Tibial artery (tissue), 4 donors: ENCODE measurements at regions not wholly inside any gene's neighbourhood (a gene's known extent, or its start where the extent isn't known, plus 50 kb on each side); places are given as distances from the start of the nearest gene placed in this dataset.

Experiments
- DNase-seq, 2 donors: peaks; one replicate each; pipeline ENCODE4 v3.0.0-alpha.2; 2019
- H3K27ac ChIP-seq, 2 donors: fragments of 200-600 bp; sonication (generic) in 1 of 2; 1 replicate in 1 of 2; 2 replicates in 1 of 2; pipeline ENCODE4 v1.5.1; 2018 to 2019; ENCODE audit warnings: mild to moderate bottlenecking in 1 of 2
- H3K27me3 ChIP-seq, 2 donors: fragments of 200-600 bp; sonication (generic) in 1 of 2; one replicate each; pipeline versions ENCODE4 v1.5.1 to v1.6.0; 2016 to 2019
- H3K36me3 ChIP-seq, 3 donors: fragments of 200-600 bp; sonication (generic) in 2 of 3; one replicate each; pipeline ENCODE4 v1.5.1; 2016 to 2019; ENCODE audit warnings: mild to moderate bottlenecking in 2 of 3
- H3K4me1 ChIP-seq, 4 donors: fragments of 200-600 bp; sonication (generic) in 2 of 4; 1 replicate in 3 of 4; 2 replicates in 1 of 4; pipeline ENCODE4 v1.5.1; 2016 to 2019
- H3K4me3 ChIP-seq, 2 donors: fragments of 200-600 bp; sonication (generic) in 1 of 2; 1 replicate in 1 of 2; 2 replicates in 1 of 2; pipeline ENCODE4 v1.5.1; 2018 to 2019; ENCODE audit warnings: mild to moderate bottlenecking in 2 of 2
- H3K9me3 ChIP-seq, 3 donors: fragments of 200-600 bp; sonication (generic) in 1 of 3; one replicate each; pipeline ENCODE4 v1.5.1; 2016 to 2019
- intact Hi-C: fragments of 100-400 bp; cut with DNase I; formaldehyde crosslinking; loops from one replicate; pipeline ENCODE4 v1.15.0; 2023; ENCODE audit warnings: low total_unique reads
- TF ChIP-seq, protein P1 (sequence below), 2 experiments: fragments of 200-600 bp in 1 of 2; fragments of 450-650 bp in 1 of 2; IDR thresholded peaks; one replicate each; pipeline ENCODE4 v1.5.1; 2017 to 2019; ENCODE audit warnings: antibody characterized with exemption in 2 of 2, mild to moderate bottlenecking in 1 of 2, moderate library complexity in 1 of 2

DNA sequence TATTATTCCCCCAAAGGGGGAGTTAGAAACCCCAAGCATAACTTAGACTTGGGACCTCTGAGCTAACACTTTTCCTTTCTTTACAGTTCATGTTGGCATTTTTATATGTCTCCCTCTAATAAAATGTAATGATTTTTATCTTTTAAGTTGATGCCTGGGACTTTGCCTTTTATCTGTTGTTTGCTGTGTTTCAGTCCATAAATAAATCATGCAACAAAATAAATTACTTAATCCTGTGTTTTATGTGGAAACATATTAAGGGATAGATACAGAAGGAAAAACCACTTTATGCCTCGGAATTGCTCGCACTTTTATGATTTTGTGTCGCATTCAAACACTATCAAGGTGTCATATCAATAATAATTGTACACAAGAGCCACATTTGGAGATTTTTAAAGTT lies 93.7 kb upstream of the TBC1D5 start:
- no peaks in the 10 kb centered on the region for H3K36me3 ChIP-seq
- TF ChIP-seq, protein P1, sequence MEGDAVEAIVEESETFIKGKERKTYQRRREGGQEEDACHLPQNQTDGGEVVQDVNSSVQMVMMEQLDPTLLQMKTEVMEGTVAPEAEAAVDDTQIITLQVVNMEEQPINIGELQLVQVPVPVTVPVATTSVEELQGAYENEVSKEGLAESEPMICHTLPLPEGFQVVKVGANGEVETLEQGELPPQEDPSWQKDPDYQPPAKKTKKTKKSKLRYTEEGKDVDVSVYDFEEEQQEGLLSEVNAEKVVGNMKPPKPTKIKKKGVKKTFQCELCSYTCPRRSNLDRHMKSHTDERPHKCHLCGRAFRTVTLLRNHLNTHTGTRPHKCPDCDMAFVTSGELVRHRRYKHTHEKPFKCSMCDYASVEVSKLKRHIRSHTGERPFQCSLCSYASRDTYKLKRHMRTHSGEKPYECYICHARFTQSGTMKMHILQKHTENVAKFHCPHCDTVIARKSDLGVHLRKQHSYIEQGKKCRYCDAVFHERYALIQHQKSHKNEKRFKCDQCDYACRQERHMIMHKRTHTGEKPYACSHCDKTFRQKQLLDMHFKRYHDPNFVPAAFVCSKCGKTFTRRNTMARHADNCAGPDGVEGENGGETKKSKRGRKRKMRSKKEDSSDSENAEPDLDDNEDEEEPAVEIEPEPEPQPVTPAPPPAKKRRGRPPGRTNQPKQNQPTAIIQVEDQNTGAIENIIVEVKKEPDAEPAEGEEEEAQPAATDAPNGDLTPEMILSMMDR (IDR thresholded peaks at IDR 0.05), result no peak
- H3K4me3 ChIP-seq, result no peak overlapping the region
- intact Hi-C loops, result no loop called here
- H3K27ac ChIP-seq, result no peak overlapping the region
- H3K27me3 ChIP-seq, result no peaks in the 10 kb centered on the region
- H3K4me1 ChIP-seq, result no peaks in the 10 kb centered on the region
- H3K9me3 ChIP-seq, result no peaks in the 10 kb centered on the region
- no peak for DNase-seq

DNA sequence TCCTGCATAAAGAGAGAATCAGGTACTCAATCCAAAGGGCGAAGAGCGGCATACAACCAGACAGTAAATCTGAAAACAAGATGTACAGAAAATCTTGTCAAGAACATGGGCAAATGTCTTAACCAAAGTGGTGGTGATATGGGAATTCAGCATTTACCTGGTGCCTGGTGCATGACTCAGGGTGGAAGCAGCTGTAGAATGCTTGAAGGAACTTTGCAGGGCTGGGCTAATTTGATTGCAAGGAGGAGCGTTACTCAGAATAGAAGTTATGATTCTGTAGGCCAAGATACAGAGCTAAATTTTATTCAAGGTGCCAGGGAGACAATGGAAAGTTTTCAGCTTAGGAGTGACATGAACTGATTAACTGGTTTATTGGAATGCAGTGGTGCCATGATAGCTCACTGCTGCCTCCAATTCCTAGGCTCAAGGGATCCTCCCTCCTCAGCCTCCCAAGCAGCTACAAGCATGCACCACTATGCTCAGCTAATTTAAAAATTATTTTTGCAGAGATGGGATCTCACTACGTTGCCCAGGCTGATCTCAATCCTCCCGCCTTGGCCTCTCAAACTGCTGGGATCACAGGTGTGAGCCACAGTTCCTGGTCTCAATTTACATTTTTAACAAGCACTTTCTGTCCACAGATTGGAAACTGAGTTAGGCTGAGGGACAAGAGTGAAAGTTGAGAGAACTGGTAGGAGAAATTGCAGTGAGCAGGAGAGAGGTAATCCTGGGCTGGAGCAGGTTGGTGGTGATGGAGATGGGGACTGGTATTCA lies 91.5 kb upstream of the TBC1D5 start:
- no peak overlapping the region for H3K4me3 ChIP-seq
- TF ChIP-seq, protein P1 (IDR thresholded peaks at IDR 0.05), result no peak
- H3K36me3 ChIP-seq, result no peaks in the 10 kb centered on the region
- H3K4me1 ChIP-seq, result no peaks in the 10 kb centered on the region
- DNase-seq, result no peak
- H3K27me3 ChIP-seq, result no peaks in the 10 kb centered on the region
- intact Hi-C loops, result no loop called here
- no peaks in the 10 kb centered on the region for H3K9me3 ChIP-seq
- no peak overlapping the region for H3K27ac ChIP-seq

DNA sequence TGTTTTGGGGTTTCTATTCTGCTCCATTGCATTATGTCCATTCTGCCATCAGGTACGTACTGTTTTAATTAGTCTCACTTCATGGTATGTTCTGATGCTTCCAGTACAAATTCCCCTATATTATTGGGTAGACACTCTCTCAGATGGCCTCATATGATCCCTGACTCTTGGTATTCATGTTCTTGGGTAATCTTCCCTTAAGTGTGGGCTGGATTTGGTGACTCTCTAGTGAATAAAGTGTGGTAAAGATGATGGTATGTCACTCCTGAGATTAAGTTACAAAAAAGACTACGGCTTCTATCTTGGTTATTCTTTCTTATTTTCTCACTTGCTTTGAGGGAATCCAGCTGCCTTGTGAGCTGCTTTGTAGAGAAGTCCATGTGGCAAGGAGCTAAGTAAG lies 89.6 kb upstream of the TBC1D5 start:
- no peak for DNase-seq
- intact Hi-C loops, result no loop called here
- no peak overlapping the region for H3K27ac ChIP-seq
- H3K36me3 ChIP-seq, result no peaks in the 10 kb centered on the region
- TF ChIP-seq, protein P1 (IDR thresholded peaks at IDR 0.05), result no peak
- no peaks in the 10 kb centered on the region for H3K27me3 ChIP-seq
- no peaks in the 10 kb centered on the region for H3K4me1 ChIP-seq
- H3K9me3 ChIP-seq, result no peaks in the 10 kb centered on the region
- no peak overlapping the region for H3K4me3 ChIP-seq

DNA sequence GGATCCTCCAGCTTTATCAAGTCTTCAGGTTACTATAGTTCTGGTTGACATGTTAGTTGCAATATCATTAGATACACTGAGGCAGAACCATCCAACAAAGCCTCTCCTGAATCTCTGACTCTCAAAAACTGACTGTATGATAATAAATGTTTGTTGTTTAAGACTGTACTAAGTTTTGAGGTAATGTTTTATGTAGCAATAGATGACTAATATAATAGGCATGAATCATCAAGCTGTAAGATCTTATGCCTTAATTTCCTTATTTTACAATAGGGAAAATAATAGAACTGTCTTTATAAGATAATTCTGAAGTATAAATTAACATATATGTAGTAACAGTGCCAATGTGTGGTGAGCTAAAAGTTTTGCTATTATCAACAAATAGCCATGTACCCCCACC lies 88.9 kb upstream of the TBC1D5 start:
- Histone ChIP-seq H3K4me1 (no peaks in the 10 kb centered on the region), H3K36me3 (no peaks in the 10 kb centered on the region), H3K27ac (no peak overlapping the region), H3K4me3 (no peak overlapping the region), H3K27me3 (no peaks in the 10 kb centered on the region), H3K9me3 (no peaks in the 10 kb centered on the region)
- no peak for DNase-seq
- intact Hi-C loops, result no loop called here
- TF ChIP-seq, protein P1 (IDR thresholded peaks at IDR 0.05), result no peak

DNA sequence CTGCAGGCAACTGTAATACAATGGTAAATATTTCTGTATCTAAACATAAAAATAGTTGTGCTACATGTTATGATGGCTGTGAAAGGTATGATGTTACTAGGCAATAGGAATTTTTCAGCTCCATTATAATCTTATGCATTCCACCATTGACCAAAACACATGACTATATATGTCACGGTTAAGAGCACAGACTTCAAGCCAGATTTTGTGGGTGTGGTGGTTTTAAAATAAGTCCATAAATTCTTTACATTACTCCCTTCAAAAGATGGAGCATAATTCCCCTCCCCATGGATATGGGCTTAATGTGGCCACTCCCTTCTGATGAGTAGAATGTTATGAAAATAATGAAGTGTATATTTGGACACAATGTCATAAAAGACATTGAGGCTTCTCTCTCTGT lies 88.4 kb upstream of the TBC1D5 start:
- Histone ChIP-seq H3K27ac (no peak overlapping the region), H3K36me3 (no peaks in the 10 kb centered on the region), H3K4me3 (no peak overlapping the region), H3K4me1 (no peaks in the 10 kb centered on the region), H3K9me3 (no peaks in the 10 kb centered on the region), H3K27me3 (no peaks in the 10 kb centered on the region)
- intact Hi-C loops, result no loop called here
- no peak for DNase-seq
- TF ChIP-seq, protein P1 (IDR thresholded peaks at IDR 0.05), result no peak

DNA sequence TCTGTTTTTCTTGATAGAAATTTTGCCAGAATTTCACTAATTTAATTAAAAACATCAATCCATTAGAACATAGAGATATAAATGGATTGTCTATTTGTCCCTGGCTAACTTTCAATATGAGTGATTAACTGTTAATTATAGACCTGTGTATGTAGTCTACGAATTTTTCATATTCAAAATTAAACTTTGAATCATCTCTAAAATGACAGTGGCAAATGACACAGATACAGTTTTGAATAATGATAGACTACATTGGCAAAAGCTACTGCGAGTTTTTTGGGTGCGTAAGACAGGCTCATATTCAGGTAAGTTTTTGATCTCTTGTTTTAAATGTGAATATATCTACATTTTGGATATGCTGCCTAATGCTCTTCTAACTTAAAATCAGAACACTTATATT lies 86.0 kb upstream of the TBC1D5 start:
- no peaks in the 10 kb centered on the region for H3K27me3 ChIP-seq
- intact Hi-C loops, result no loop called here
- TF ChIP-seq, protein P1 (IDR thresholded peaks at IDR 0.05), result no peak
- no peaks in the 10 kb centered on the region for H3K9me3 ChIP-seq
- H3K36me3 ChIP-seq, result no peaks in the 10 kb centered on the region
- no peak overlapping the region for H3K27ac ChIP-seq
- DNase-seq, result no peak
- H3K4me3 ChIP-seq, result no peak overlapping the region
- H3K4me1 ChIP-seq, result no peaks in the 10 kb centered on the region
